GM21737 (cell line): ENCODE measurements at regions not wholly inside any gene's neighbourhood (a gene's known extent, or its start where the extent isn't known, plus 50 kb on each side); places are given as distances from the start of the nearest gene placed in this dataset.

Experiments used
- ATAC-seq: cut with Tn5 transposase; IDR thresholded peaks from one replicate; pipeline ENCODE4 v1.9.1; 2021; ENCODE audit warnings: mild to moderate bottlenecking, moderate library complexity; ENCODE audit not compliant: unreplicated experiment

DNA sequence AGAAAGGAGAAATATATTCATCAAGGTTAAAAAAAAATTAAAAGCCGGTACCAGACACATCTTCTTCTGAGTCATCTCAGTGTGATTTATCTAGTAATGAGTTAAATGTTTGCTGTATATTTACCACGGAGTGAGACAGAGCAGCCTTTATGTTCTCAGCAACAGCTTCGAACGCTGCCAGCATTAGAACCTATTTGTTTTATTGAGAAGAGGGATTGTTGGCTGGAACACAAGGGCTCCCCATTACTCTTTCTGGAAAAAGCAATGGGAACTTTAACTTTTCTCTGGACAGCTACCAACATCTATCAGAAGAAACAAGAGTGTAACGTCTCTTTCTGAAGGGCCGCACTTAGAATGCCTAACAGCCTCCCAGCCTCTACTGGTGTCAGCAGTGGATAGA is 105.3 kb upstream of the TAB2 start:
- no peak for ATAC-seq

DNA sequence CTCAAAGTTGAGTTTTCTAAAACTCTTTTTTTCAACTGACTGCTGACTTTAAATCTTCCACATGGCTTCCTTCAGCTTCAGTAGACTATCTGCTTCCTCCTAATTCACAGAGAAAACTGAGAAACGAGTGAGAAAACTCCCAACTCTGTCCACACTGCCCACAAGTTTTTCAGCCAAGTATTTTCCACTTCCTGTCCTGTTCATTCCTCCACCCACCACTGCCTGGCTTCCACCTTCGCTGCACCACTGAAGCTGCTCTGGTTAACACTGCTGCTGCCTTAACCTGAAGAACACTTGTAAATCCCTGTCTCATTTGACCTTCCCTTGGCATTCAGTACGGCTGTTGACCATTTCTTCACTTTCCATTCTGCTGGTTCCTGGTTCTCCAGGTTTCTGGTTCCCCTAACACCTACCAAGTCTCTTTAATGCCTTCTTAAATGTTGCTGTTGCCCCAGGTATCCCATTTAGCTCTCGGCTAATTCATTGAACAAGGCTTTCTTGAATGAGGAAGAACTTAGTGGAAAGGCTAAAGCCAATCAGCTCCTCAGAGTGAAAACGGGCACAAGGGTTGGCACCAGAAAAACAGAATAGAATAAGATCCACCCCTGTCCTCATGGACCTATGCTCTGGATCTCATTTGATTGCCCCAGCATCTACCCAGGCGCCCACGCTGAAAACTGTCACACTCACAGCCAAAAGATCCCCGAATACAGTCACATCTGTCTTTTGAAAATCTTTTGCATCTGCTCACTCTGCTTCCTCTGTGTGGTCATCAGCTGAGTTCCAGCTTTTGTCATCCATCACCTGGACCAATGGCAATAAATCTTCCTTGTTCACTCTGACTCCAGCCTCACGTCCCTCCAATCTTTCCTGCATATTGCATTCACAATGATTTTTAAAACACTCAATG is 104.4 kb upstream of the TAB2 start:
- ATAC-seq: no peak

DNA sequence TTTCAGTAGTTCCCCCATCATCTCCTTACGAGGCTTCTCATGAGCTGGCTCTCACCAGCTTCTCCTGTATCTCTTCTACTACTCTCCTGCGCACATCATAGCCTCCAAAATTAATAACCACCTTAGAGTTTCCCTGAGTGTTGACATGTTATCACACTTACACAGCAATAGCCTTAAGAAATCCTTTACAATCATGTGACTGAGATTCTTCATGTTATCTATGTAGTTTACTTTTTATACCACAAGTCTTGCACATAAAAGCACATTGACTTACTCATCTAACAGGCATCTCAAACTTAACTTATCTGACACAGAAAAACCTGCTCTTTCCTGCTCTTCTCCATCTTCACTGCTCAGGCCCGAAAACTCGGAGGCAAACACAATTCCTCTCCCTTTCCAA is 103.7 kb upstream of the TAB2 start:
- ATAC-seq: no peak

DNA sequence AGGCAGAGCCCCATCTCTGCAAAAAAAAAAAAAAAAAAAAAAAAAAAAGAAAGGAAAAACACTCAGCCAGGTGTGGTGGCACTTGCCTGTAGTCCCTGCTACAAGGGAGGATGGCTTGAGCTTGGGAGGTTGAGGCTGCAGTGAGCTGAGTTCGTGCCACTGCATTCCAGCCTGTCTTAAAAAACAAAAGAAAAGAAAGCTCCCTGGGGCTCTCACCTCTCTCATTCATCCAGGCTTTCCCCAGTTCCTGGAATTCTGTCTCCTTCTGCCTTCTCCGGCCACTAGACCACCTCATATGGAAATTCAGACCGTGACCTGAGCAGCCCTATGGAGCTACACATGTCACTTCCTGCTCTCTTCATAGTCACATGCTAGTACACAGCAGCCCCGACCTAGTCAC is 101.1 kb upstream of the TAB2 start:
- no peak for ATAC-seq

DNA sequence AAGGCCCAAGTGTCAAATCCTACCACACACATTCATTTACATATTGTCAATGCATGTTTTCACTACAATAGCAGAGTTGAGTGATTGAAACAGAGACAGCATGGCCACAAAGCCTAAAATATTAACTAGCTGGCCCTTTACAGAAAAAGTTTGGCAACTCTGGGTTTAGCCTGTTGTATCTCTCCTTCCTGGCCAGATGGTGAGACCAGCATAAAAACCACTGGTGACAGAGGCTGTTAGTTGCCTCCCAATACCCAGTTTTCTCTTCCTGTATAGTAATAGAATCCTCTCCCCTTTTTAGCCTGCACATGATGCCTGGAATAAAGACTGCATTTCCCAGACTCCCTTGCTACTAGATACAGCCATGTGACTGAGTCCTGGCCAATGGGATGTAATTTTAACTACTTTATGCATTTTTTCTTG is 100.0 kb upstream of the TAB2 start:
- ATAC-seq: peak; percentile 60

DNA sequence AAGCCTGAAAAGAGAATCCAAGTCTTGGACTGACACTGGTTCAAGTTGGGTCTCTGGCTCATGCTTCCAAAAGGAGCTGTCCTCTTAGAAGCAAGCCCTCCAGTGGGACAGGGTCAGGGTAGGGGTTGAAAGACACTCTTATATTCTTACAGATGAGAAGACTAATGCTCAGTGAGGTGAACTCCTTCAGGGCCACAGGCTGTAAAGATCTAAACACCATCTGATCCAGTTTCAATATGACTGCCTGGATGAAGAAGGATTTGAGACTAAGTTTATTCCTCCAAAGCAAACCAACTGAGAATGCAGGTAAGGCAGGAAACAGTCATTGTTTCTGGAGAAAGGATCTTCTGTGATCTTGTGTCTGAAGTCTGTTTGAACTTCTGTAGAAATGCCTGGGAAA is 99.0 kb upstream of the TAB2 start:
- no peak for ATAC-seq

DNA sequence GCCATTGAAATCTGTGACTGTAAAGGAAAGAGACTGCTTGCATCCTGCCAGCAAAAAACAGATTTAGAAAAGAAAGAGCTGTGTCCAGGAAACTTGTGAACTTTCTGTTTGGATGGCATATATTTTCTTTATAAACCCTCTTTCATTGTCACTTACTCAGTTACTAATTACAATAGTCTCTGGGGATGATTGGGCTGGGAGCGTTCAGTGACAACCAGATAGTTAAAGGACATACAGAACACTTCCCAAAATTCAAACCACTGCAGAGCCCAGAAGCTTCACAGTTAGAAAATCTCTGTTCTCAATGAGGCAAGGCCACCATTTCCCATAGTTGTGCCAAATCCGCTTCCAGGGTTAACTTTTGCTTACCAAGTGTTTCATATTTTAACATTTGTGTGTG is 98.6 kb upstream of the TAB2 start:
- ATAC-seq: no peak

DNA sequence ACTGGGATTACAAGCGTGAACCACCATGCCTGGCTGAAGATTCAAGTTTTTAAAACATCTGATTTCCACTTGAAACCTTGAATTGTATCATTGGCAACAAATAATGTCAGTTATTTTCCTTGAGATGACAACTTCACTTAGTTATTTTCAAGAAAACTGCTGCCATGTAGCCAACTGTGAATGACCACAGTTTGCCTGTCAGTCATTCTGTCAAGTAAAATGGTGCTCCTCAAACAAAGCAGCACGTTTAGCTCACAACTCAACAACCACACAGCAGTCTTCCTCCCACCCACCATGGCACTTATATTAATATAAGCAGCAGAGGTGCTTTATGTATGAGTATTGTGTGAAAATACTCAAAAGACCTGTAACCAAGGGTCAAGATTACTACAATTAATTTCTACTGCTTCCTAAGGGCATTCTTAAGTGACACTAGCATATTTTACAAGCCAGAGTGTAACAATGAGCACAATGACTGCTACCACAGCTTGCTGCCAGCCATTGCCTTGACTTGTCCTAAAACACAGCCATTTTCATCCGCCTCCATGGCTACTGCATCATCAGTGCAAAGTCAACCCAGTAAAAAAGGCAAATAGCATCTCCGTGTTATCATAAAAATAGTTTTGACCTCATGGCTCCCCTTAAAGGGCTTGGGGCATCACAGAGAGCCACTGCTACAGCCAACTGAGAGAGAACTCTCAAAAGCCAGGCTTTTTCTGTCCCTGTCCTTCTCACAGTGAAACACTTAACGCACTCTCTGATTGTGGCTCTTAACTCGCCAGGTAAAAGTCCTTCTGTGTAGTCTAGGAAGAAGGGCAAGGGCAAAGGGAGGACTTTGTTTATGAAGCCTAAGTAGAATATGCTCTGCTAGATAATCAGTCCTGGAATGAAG is 96.4 kb upstream of the TAB2 start:
- ATAC-seq: no peak

DNA sequence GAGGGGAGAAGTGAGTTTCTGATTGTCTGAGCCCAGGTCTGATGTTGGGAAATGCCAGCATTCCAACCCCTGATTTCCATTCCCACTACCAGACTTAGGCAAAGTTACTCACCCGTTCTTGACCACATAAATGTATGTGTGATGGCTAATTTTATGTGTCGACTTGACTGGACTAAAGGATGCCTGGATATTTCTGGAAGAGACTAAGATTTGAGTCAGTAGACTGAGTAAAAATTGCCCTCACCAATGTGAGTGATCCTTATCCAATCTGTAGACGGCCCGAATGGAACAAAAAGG is 95.8 kb upstream of the TAB2 start:
- ATAC-seq: no peak

DNA sequence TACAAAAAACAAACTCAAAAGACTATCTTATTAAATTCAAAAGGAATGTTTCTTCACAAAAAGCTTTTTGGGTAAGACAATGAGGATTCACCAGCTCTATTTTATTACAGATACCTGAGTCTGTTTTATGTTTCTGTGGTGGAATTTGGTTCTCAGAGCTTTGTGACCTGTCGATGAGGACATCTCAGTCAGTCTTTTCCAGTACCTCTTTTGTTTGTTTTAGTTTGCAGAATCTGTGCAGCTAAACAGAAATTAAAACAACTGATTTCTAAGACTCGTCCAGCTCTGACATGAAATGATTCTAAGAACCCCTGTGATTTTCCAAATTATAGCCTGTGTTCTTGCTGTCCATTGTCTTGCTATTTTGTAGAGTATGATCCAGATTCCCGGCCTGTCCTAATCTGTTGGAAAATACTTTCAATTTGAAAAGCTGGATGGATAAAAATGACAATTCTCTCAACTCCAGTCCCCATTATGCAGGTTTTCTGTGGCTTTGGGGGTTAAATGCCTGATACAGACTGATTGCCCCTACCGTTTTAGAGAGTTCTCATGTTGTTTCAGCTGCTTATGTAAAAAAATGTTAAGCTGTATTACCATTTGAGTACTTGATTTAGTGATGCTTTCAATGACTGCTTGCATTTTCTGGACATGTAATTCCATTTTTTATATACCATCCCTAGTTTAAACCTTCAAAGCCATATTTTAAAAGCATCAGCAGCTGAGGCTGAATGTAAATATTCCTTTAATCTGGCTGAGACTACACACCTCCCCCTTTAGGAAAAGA is 94.2 kb upstream of the TAB2 start:
- no peak for ATAC-seq

DNA sequence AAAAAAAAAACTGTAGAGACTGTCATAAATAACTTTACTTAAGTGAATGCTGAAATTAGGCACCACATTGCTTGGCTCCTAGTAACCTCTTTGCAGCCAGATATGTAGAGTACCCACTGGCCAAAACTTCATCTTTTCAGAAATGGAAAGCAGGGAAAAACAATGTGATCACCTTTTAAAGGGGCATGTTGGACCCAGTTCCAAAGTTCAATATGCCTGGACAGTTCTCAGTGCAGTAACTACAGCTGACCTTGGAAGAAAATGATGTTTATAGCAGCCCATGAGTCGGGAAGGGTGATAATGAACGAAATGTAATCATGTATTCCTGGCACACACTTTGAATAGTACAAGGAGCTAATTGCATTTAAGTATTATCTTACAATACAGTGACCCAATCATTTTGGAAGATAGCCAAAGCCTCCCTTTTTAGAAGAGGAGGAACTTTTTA is 93.6 kb upstream of the TAB2 start:
- no peak for ATAC-seq

DNA sequence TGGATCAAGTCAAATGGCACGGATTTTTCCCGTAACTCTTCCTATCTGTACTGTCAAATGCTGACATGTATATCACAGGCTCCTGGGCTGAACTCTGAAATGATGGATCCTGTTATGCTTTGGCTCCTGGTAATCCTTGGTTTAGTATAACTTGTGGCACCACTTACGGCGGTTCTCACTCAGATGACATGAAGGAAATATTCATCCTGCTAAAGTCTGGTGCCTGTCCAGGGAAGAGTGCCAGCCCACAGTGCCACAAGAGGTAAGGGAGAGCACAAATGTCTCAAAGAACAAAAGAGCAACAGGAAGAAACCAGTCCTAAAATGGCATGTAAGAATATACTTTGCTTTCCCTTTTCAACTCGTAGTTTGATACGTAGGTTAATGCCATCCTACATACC is 93.1 kb upstream of the TAB2 start:
- no peak for ATAC-seq

DNA sequence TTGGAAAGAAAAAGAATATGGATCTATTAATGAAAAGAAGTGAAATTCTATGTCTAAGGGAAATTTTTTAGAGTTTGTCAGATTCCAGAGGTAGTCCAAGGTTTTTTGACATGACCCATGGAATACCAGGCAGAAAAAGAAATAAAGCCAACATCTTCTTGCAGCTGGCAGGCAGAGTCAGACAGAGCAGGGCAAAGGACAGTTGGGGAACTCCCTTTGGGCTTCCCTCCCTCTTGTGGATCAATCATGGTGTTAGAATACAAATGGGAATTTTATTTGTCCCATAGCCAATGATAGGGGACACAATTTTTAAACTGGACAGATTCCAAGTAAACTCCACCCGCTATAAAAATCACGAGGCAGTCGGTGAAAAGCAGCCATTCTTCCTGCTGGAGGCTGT is 92.1 kb upstream of the TAB2 start:
- no peak for ATAC-seq

DNA sequence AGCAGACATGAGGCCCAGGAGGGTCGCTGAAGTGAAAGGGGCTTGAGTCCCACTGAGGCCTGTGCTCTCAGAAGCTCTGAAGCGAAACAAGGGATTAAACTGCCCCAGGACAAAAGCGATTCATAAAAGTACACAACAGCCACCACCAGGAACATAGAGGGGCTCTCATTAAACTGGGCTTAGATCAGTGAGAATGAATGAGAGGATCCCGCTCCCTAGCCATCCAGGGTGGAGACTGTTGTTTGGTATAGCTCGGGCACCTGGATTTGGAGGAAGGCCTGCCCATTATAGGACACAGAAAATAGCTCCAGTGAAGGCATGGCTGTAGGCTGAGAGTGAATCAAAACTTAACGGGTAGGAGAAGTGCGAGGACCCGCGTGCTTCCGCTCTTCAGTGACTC is 91.6 kb upstream of the TAB2 start:
- ATAC-seq: no peak

DNA sequence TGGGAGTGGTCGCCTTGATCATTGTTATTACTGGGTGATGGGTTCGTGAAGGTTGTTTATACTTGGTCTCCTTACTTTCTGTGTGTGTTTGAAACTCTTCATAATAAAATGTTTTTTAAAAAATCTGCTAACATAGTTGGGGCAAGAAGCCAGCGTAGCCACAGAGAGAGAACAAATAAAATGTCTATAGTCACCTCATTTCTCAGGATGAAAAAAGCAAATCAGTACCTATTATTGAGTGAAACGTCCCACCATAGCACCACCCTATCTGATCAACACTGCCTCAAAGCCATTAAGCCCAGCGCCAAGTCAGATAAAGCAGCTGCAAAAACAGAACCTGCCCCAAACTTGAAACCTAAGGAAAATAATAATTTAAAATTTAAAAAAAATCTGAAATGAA is 89.7 kb upstream of the TAB2 start:
- ATAC-seq: no peak

DNA sequence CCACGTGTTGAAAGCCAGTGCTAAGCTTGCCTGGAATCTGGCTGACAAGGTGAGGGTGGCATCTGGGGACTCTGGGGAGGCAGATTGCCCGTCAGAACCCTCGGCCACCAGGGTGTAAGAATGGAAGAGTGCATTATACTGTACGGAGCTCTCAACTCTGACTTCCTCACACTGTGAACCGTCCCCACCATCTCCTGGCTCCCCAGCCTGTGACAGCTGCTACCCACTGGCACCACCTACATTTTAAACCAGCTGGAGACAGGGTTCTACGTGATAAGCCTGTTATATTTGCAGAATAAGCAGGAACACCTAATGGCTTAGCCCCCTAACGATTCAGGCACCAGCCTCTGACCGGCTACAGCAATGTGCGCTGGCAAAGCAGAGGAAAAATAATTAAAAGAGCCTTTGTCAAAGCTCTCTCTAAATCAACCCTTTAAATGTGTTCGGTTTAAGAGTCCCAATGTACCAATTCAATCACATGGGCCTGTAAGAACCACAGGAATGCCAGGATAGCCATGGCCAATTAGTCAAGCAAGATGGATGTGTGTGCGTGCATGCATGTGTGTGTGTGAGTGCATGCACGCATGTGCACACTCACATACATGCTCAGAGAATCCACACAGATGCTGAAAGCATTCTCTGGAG is 89.1 kb upstream of the TAB2 start:
- no peak for ATAC-seq

DNA sequence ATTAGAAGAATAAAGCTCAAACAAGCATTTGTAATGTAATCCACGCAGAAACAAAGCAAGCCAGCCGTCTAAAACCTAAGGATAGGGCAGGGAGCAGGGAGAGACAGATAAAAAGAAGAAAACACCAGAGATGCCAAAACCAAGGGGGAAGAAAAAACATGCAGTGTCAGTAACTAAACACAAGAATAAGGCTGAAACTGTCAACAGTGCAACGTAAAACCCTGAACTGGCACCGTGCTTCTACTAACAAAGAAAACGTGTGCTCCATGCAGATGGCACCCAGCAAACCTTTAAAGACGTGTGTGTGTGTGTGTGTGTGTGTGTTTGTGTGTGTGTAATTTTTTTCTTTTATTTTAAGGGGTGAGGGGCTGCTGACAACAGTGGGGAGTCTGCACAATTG is 88.4 kb upstream of the TAB2 start:
- ATAC-seq: no peak

DNA sequence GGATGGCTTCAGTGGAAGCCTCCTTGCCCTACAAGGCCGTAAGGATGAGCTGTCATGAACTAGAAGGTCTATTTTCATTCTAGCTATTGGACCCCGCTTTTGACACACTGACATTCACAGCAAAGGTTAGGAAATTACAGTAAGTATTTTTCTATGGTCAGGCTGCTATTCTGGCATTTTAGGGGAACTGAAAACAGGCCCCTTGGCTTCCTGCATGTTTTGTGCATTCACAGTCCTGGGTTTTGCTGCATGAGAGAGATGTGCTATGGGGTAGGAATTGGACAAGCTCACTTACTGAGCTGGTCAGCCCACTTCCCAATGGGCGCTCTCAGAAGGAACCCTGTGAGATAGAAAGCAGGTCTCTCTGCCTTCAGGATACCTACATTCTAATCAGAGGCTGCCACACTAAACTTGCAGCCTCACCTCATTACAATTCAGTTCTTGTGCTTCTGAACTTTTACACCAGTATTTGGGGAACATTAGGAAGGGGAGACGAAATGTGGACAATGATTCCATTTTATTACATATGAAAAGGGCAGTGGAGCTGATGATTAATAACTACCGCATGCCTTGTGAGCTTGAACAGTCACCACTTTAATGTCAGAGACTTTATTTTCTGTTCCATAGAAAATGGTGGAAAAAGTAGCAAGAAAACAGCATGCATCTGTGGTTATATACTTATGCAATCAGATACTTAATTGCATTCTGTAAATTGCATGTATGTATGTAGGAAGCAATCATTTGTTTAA is 86.6 kb upstream of the TAB2 start:
- ATAC-seq: no peak

DNA sequence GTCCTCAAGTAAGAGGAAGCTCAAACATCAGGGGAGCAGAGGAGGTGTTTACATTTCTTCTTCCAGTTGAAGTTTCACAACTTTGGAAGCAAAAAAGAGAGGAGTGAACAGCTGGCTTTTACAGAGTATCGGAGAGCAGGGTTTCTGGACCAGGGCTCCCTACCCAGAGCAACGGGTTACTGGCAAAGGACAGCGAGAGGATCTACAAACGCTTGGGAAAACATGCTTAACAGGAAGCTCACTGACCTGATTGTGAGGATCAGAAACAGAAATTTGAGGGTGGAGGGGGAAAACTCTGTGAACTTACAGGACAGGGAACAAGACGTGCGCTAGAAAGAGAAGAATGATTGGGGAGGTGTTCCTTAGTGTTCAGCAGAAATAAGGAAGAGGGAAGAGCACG is 85.7 kb upstream of the TAB2 start:
- ATAC-seq: no peak

DNA sequence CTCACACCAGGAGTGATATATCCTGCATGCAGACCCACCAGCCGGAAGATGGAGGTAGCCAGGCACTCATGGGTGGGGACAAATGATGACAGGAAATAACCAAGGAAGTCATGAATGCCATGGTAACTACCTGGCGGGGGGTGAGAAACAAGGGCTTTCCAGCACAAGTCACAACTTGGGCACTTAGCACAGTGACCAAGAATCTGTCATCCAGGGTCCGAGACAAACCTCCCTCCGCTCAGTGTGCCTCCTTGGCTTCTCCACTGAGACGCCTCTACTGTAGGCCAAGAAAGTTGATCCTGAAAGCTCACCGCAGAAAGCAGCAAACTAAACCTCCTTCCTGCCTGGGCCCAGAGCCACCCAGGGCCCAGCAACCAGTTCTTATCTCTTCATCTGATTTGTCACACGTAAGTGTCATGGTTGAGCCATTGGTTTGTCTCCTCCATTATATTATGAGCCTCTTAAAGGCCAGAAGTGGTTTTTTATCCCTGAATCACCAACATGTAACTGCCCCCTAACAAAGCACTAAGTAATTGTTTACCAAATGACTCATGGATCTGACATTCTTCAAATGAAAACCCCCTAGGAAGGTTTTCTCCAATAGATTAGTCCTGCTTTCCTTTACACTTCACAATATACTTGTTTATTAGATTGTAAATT is 84.3 kb upstream of the TAB2 start:
- ATAC-seq: no peak
